IMR-90 (cell line): ENCODE measurements at regions not wholly inside any gene's neighbourhood (a gene's known extent, or its start where the extent isn't known, plus 50 kb on each side); places are given as distances from the start of the nearest gene placed in this dataset.

Experiments used
- ATAC-seq: fragments of 200-7000 bp; cut with Tn5 transposase; 2 replicates; pipeline ENCODE4 v1.9.1; 2020; ENCODE audit warnings: low read depth, mild to moderate bottlenecking, moderate library complexity
- BruUV-seq: library from RNA; stranded (reverse); fragments of 400-500 nt; replicated peaks from 2 replicates; lab custom pipeline; 2021; lab: Mats Ljungman, UMichigan
- CTCF ChIA-PET: fragments of 300-600 bp; formaldehyde crosslinking; extraction: SDS; loops from one replicate; lab custom pipeline; 2021; ENCODE audit warnings: antibody characterized with exemption; lab: Yijun Ruan, JAX
- POLR2A ChIA-PET: fragments of 300-600 bp; sonication (Branson Sonifier 250); formaldehyde crosslinking; loops from one replicate; lab custom pipeline; 2022; ENCODE audit warnings: antibody characterized with exemption; ENCODE audit not compliant: unreplicated experiment; lab: Charles Lee
- DNase-seq: peaks from one replicate; pipeline ENCODE4 v3.0.0; 2013
- H2AFZ ChIP-seq: replicated peaks from 2 replicates; pipeline ENCODE3; 2013; ENCODE audit warnings: low read length, mild to moderate bottlenecking; ENCODE audit not compliant: poor library complexity
- H2AK5ac ChIP-seq: 2 replicates; pipeline ENCODE4 v1.6.1; 2013; ENCODE audit warnings: low read depth, low read length, inconsistent platforms
- H2AK9ac ChIP-seq: replicated peaks from 2 replicates; pipeline ENCODE3; 2013; ENCODE audit warnings: mild to moderate bottlenecking, low read depth, low read length, moderate library complexity; ENCODE audit not compliant: poor library complexity
- H2BK120ac ChIP-seq: 2 replicates; pipeline ENCODE4 v1.6.1; 2013; ENCODE audit warnings: low read depth, low read length, inconsistent platforms
- H2BK15ac ChIP-seq: 3 replicates; pipeline ENCODE4 v1.6.1; 2013; ENCODE audit warnings: low read depth, low read length, inconsistent platforms
- H2BK20ac ChIP-seq: 2 replicates; pipeline ENCODE4 v1.6.1; 2013; ENCODE audit warnings: low read depth, mild to moderate bottlenecking, inconsistent platforms, low read length, moderate library complexity
- H2BK5ac ChIP-seq: 2 replicates; pipeline ENCODE4 v1.6.1; 2013; ENCODE audit warnings: mild to moderate bottlenecking, low read depth, low read length, inconsistent platforms; ENCODE audit not compliant: poor library complexity, severe bottlenecking
- H3K14ac ChIP-seq: replicated peaks from 2 replicates; pipeline ENCODE4 v1.6.1; 2013; ENCODE audit warnings: low read depth, low read length, inconsistent platforms
- H3K18ac ChIP-seq: 2 replicates; pipeline ENCODE4 v1.6.1; 2013; ENCODE audit warnings: low read depth, low read length, control low read depth
- H3K23ac ChIP-seq: 2 replicates; pipeline ENCODE4 v1.6.1; 2013; ENCODE audit warnings: low read depth, low read length, inconsistent platforms
- H3K27ac ChIP-seq: 2 replicates; pipeline ENCODE4 v1.5.1; 2013; ENCODE audit warnings: mild to moderate bottlenecking, control low read depth, low read length; ENCODE audit not compliant: insufficient read depth
- H3K27me3 ChIP-seq: 2 replicates; pipeline ENCODE4 v1.6.1; 2013; ENCODE audit warnings: low read length; ENCODE audit not compliant: control insufficient read depth, insufficient read depth
- H3K36me3 ChIP-seq: 2 replicates; pipeline ENCODE4 v1.6.1; 2013; ENCODE audit warnings: low read length, mixed read lengths; ENCODE audit not compliant: control insufficient read depth, insufficient read depth
- H3K4ac ChIP-seq: 2 replicates; pipeline ENCODE4 v1.6.1; 2013; ENCODE audit warnings: low read depth, low read length, inconsistent platforms
- H3K4me1 ChIP-seq: 2 replicates; pipeline ENCODE4 v1.6.1; 2013; ENCODE audit warnings: low read length, mixed read lengths; ENCODE audit not compliant: control insufficient read depth, insufficient read depth
- H3K4me2 ChIP-seq: 2 replicates; pipeline ENCODE4 v1.6.1; 2013; ENCODE audit warnings: low read depth, mild to moderate bottlenecking, control low read depth, low read length, moderate library complexity
- H3K4me3 ChIP-seq: 2 replicates; pipeline ENCODE4 v1.5.1; 2013; ENCODE audit warnings: low read depth, mild to moderate bottlenecking, control low read depth, low read length, moderate library complexity; ENCODE audit not compliant: insufficient read depth
- H3K56ac ChIP-seq: 2 replicates; pipeline ENCODE4 v1.6.1; 2013; ENCODE audit warnings: low read length, inconsistent platforms; ENCODE audit not compliant: insufficient read depth; ENCODE audit errors: extremely low read depth
- H3K79me1 ChIP-seq, 2 experiments: 2 replicates each; pipeline ENCODE4 v1.6.1; 2013; ENCODE audit warnings: low read length in 2 of 2, inconsistent platforms in 1 of 2, low read depth in 1 of 2
- H3K9ac ChIP-seq: 2 replicates; pipeline ENCODE4 v1.6.1; 2013; ENCODE audit warnings: low read depth, low read length, control low read depth
- H3K9me1 ChIP-seq: 2 replicates; pipeline ENCODE4 v1.6.1; 2013; ENCODE audit warnings: low read length, inconsistent platforms; ENCODE audit not compliant: insufficient read depth
- H3K9me3 ChIP-seq: 2 replicates; pipeline ENCODE4 v1.6.1; 2013; ENCODE audit warnings: low read length; ENCODE audit not compliant: control insufficient read depth, insufficient read depth
- H4K20me1 ChIP-seq: 2 replicates; pipeline ENCODE4 v1.6.1; 2013; ENCODE audit warnings: low read length, inconsistent platforms; ENCODE audit not compliant: insufficient read depth
- H4K5ac ChIP-seq: 2 replicates; pipeline ENCODE4 v1.6.1; 2013; ENCODE audit warnings: mild to moderate bottlenecking, low read depth, low read length, control low read depth
- H4K8ac ChIP-seq, 2 experiments: 2 replicates each; pipeline ENCODE4 v1.6.1; 2013; ENCODE audit warnings: low read depth in 2 of 2, low read length in 2 of 2, control low read depth in 1 of 2, inconsistent platforms in 1 of 2
- H4K91ac ChIP-seq: 2 replicates; pipeline ENCODE4 v1.6.1; 2013; ENCODE audit warnings: low read depth, low read length, inconsistent platforms; ENCODE audit not compliant: insufficient read depth
- BHLHE40 ChIP-seq: fragments of 150-350 bp; IDR thresholded peaks from 2 replicates; pipeline ENCODE4 v1.6.1; 2016; ENCODE audit warnings: mild to moderate bottlenecking, low read depth, low read length
- CTCF ChIP-seq: conservative IDR thresholded peaks from 2 replicates; pipeline ENCODE4 v1.5.1; 2012; ENCODE audit warnings: mild to moderate bottlenecking, low read depth, low read length, improper control_type of control experiment
- ELK1 ChIP-seq: fragments of 150-350 bp; IDR thresholded peaks from 2 replicates; pipeline ENCODE4 v1.6.1; 2016; ENCODE audit warnings: low read depth, mild to moderate bottlenecking, low read length, moderate library complexity, borderline replicate concordance
- MAZ ChIP-seq: IDR thresholded peaks from 2 replicates; pipeline ENCODE4 v1.6.1; 2012; ENCODE audit warnings: low read depth, mild to moderate bottlenecking, low read length, improper control_type of control experiment, moderate library complexity, borderline replicate concordance
- MXI1 ChIP-seq: IDR thresholded peaks from 2 replicates; pipeline ENCODE4 v1.6.1; 2012; ENCODE audit warnings: low read depth, mild to moderate bottlenecking, low read length, moderate library complexity, borderline replicate concordance
- POLR2A ChIP-seq: IDR thresholded peaks from 2 replicates; pipeline ENCODE4 v1.6.1; 2012; ENCODE audit warnings: mild to moderate bottlenecking, low read depth, low read length
- RAD21 ChIP-seq: IDR thresholded peaks from 2 replicates; pipeline ENCODE4 v1.6.1; 2012; ENCODE audit warnings: low read length, improper control_type of control experiment
- RCOR1 ChIP-seq: IDR thresholded peaks from 2 replicates; pipeline ENCODE4 v1.6.1; 2012; ENCODE audit warnings: mild to moderate bottlenecking, low read length, improper control_type of control experiment; ENCODE audit not compliant: insufficient replicate concordance
- SMC3 ChIP-seq: fragments of 150-350 bp; IDR thresholded peaks from 2 replicates; pipeline ENCODE4 v1.6.1; 2016; ENCODE audit warnings: low read depth, mild to moderate bottlenecking, antibody characterized with exemption, low read length, moderate library complexity
- WGBS, 2 experiments: methylation state at CpG; one replicate each; pipeline versions ENCODE4 v1.1.5 to v1.1.7; 2013; ENCODE audit warnings: missing lambda C conversion rate in 2 of 2; ENCODE audit not compliant: insufficient read length in 1 of 2; ENCODE audit errors: extremely low coverage in 2 of 2; 5-methylcytosine and 5-hydroxymethylcytosine counted together
- dilution Hi-C: fragments of 300-500 bp; cut with HindIII; formaldehyde crosslinking; loops from one replicate; pipeline ENCODE4 v1.14.3; 2018; ENCODE audit warnings: low sequenced_read_pairs; ENCODE audit not compliant: unreplicated experiment
- in situ Hi-C: fragments of 300-500 bp; cut with MboI; formaldehyde crosslinking; loops from 3 replicates; pipeline ENCODE4 v1.14.3; 2019; ENCODE audit warnings: low sequenced_read_pairs, inconsistent platforms, mixed read lengths
- intact Hi-C: fragments of 100-400 bp; cut with micrococcal nuclease; formaldehyde crosslinking; loops from 2 replicates; pipeline ENCODE4 v1.10.0; 2022

- H3K9me3 ChIP-seq = no peaks in the 10 kb centered on the region
- no peak overlapping the region for H2BK15ac ChIP-seq
- BruUV-seq = no TSS peak
- H3K14ac ChIP-seq = no peak overlapping the region
- H4K91ac ChIP-seq = no peak overlapping the region
- H2AK5ac ChIP-seq = no peak overlapping the region
- CTCF ChIA-PET = interaction anchor here (1.1 kb wide), 1 partner anchor 55 kb away, joined by 3 read pairs; no protein-coding TSS in a partner anchor
- peaks cover under 1% of the 10 kb centered on the region for H3K4me1 ChIP-seq
- intact Hi-C loops (loop anchor here (2.0 kb wide), 1 partner anchor 359 kb away; no protein-coding TSS in a partner anchor), in situ Hi-C loops (no loop called here), dilution Hi-C loops (no loop called here)
- no peak overlapping the region for H3K56ac ChIP-seq
- no peak overlapping the region for H2BK120ac ChIP-seq
- no peak overlapping the region for H4K8ac ChIP-seq
- no peak overlapping the region for H2AFZ ChIP-seq
- no peaks in the 10 kb centered on the region for H3K9me1 ChIP-seq
- no peak overlapping the region for H3K9ac ChIP-seq
- H2BK5ac ChIP-seq = no peak overlapping the region
- WGBS, 2 experiments = no CpG with 5 or more reads among the region's 1 CpG
- no peak overlapping the region for H3K18ac ChIP-seq
- no peak overlapping the region for H3K27ac ChIP-seq
- H4K5ac ChIP-seq = no peak overlapping the region
- no peaks in the 10 kb centered on the region for H3K27me3 ChIP-seq
- H3K79me1 ChIP-seq = no peaks in the 10 kb centered on the region
- H3K23ac ChIP-seq = no peak overlapping the region
- no peaks in the 10 kb centered on the region for H4K20me1 ChIP-seq
- DNase-seq (peak; percentile 18), ATAC-seq (no peak)
- TF ChIP-seq CTCF (peak; percentile 49), BHLHE40 (no peak), POLR2A (no peak), ELK1 (no peak), RAD21 (peak; percentile 33; the same call in 1 of the 2 replicates), MAZ (no peak), SMC3 (peak; percentile 56), MXI1 (no peak), RCOR1 (no peak)
- H3K4ac ChIP-seq = no peak overlapping the region
- no peak overlapping the region for H3K4me2 ChIP-seq
- H2BK20ac ChIP-seq = no peak overlapping the region
- H3K4me3 ChIP-seq = no peak overlapping the region
- H3K36me3 ChIP-seq = no peaks in the 10 kb centered on the region
- POLR2A ChIA-PET = no interaction called here
- H2AK9ac ChIP-seq = no peak overlapping the region
Observed at GRCh38 chr12:88633312-88633711, 53.0 kb upstream of the KITLG start.
